Activated CD4-positive, alpha-beta T cell treated with anti-CD3 and anti-CD28 coated beads, Interleukin-2, amount 50 U/mL, for 1 hour (primary cell): ENCODE measurements at regions not wholly inside any gene's neighbourhood (a gene's known extent, or its start where the extent isn't known, plus 50 kb on each side); places are given as distances from the start of the nearest gene placed in this dataset.

ENCODE experiments used
- DNase-seq: peaks from one replicate; pipeline ENCODE4 v3.0.0-alpha.2; 2020

DNA sequence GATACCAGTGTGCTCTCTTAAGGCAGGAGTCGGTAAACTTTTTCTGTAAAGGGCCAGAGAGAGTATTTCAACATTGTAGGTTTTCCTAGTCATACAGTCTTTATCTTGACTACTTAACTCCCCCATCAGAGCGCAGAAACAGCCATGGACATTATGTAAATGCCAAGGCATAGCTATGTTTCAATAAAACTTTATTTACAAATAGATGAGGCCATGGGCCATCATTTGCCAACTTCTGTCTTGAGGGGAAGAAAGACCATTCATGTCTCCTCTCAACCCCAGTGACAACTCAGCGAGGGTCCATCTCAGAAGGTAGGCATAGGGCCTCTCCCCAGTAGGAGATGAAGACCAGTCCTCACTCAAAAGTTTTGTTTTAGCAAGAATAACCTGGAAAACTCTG, 301.3 kb downstream of the FBXW7 start:
- no peak for DNase-seq

- no peak for DNase-seq
These were observed 303.6 kb downstream of the FBXW7 start for GRCh38 chr4:152232271-152232670.

DNA sequence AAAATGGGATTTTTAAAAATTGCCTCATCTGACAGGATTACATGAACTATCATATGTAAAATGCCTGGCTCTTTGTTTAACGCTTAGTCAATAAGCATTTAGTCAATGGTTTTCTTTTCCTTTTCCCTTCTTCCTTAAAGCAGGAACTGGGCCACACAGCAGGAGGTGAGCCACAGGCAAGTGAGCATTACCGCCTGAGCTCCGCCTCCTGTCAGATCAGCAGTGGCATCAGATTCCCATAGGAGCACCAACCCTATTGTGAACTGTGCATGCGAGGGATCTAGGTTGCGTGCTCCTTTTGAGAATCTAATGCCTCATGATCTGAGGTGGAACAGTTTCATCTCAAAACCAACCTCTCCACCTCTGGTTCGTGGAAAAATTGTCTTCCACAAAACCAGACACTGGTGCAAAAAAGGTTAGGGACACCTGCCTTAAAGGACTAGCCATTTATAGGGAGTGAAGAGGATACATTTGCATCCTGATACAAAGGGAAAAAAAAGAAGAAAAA, 306.1 kb downstream of the FBXW7 start:
- DNase-seq, result no peak

DNA sequence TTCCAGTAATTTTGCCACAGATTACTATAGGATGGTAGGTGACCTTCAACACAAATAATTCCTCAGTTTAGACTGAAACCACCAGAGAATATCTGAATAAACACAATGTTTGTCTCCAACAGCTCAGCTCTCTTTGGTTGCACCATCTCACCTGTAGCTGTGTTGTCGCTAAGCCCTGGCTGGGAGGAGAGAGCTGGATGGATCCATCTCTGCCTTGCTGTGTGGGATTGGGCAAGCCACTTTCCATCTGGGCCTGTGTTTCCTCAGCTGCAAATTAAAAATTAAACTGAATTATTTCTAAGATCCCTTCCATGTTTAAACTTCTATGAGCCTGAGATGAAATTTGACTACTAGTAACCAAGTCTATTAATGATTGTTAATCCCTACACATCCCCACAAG, 310.2 kb downstream of the FBXW7 start:
- no peak for DNase-seq

DNA sequence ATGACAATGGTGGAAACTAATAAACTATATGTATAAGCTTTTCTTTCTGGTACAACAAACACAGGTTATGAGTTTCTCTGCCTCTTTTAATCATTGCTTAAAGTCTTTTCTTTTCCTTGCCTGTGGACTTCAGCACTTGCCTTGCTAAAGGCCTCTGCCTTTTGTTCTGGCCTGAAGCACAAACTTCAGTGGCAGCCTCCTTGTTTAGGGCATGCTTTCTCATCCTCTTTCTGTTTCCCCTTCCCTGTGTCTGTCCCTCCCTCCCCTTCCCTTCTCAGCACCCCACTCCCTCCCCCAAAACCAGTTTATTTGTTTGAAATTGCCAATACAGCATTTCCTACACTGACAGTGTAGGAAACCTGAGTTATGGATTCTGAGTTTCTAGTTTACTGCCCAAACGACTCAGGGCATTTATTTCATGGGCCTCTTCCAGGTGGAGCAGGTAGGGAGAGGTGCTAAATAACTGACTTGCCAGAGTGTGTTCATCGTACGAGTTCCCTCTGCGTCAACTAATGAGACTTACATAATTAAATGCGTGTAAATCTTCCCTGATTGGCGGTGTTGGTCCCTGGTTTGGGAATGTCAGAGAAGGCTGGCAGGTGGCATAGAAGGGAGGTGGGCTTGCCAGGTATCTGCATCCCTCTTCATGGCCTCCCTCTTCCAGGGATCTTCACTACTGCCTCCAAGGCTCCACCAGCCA, 311.0 kb downstream of the FBXW7 start:
- DNase-seq, result no peak

GRCh38 chr4:152224223-152224622, 311.7 kb downstream of the FBXW7 start:
- no peak for DNase-seq

- DNase-seq, result no peak
These were observed 312.3 kb downstream of the FBXW7 start for GRCh38 chr4:152223600-152223999.

DNA sequence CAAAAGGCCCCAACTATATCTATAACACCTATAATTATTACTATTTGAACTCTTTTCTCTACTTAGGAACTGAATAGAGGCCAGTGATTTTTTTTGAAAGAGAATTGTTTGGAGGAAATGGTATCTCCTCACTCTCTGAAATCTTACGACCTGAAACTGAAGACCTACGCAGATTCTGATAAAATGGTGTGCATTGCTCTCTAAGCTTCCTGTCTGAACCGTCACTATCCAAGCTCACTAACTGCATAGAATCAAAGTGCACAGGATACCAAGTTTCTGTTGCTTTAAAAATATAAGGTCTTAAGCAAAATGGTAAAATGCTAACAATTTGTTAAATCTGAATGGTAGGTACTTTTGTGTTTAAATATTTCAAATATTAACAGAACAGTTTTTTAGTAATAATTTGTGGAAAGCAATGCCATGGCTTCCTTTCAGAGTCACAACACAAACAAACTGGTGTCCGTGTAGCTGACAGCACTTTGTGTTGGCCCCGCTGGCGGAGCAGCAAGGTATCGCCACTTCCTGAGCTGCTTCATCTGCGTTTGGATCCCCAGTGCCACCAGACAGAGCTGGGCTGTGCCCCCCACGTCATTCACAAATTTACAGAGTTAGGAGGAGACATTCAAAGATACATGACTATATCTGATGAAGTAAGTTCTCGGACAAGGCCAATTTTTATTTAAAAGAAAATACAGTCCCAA, 313.9 kb downstream of the FBXW7 start:
- DNase-seq, result no peak

DNA sequence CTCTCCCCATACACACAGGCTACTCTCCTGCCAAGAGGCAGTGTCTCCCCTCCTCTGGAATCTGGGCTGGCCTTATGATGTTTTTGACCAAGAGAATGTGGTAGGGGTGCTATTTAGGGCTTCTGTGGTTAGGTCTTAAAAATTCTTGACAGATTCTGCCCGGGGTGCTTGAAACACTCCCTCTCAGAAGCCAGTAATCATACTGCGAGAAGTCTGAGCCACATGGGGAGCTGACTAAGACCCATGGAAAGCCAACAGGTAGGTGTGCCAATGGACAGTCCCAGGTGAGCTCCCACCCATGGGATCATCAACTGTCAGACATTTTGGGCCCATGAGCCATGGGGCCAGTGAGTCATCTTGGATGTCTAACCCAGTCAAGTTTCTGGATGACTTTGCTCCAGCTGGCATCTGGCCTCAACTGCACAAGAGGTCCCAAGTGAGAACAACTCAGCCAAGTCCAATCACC, 315.7 kb downstream of the FBXW7 start:
- DNase-seq, result no peak

- no peak for DNase-seq
These were observed 317.3 kb downstream of the FBXW7 start for GRCh38 chr4:152218576-152218975.

GRCh38 chr4:152217896-152218295, 318.0 kb downstream of the FBXW7 start:
- DNase-seq, result no peak

DNA sequence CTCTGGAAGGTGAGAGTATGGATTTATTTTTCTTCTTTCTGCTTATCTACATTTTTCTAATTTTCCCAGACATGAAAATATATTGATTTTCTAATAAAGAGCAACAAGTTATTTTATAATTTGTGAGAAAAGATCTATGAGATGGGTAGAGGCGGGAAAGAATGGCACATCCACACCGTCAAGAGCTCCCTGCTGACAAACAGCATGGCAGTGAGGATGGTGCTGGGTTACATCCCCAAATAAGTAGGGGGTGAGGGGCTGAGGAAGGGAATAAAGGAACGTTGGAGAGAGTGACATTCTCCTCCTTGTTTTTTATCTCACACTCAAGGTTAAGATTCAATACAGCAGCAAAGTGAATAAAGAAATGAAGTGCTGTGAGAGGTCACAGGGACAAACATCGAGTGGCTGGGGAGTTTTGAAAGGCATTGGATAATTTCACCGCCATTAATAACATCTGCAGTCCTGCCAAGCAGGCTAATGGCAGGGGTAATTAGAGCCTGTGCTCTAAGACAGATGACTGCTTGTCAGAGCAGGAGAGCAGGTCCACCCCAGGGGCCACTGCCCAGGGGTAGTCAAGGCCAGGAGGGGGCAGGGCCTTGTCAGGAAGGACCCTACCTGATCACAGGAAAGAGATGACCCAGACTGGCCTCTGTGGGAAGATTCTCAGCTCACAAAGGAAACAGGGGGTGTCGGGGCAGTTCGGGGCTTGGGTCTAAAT, 323.8 kb downstream of the FBXW7 start:
- no peak for DNase-seq

- no peak for DNase-seq
These were observed 326.0 kb downstream of the FBXW7 start for GRCh38 chr4:152209772-152210493.

GRCh38 chr4:152207378-152207720, 328.5 kb downstream of the FBXW7 start:
- DNase-seq, result no peak

GRCh38 chr4:152206646-152207377, 329.1 kb downstream of the FBXW7 start:
- DNase-seq, result no peak

DNA sequence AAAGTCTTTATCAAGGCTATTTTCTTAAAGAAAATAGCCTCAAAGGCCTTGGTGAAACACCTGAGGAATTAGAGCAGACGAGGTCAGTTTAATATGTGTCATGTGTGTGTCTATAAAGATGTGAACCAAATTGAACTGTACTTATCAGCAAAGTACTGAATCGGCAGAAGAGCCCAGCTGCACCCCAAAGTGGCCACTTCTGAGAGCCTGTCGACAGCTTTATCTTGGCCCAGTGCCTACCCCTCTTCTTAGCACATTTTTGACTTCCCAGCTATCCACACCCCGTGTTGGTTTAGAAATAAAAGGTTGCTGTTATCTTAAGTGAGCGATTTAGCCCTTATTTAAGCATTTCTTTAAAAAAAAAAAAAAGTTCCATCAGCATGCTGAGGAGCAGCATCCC, 329.7 kb downstream of the FBXW7 start:
- DNase-seq, result no peak

DNA sequence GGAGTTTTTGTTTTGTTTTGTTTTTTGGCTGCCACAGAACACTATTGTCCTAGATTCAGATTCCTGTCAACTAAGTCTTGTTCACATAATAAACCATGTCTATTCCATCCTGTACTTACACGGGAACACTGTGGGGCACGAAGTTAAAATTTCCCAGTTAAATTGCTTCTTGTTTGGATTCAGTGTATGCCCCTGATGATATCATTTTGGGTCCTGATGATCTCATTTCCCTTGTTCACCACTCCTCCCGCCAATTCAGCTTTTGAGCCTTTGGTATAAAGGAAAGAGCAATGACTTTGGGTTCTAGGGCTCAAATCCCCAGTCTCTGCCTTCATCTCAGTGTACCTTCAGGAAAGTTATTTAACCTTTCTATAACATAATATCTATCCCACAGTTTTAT, 333.5 kb downstream of the FBXW7 start:
- no peak for DNase-seq

- no peak for DNase-seq
These were observed 335.2 kb downstream of the FBXW7 start for GRCh38 chr4:152200511-152201333.

DNA sequence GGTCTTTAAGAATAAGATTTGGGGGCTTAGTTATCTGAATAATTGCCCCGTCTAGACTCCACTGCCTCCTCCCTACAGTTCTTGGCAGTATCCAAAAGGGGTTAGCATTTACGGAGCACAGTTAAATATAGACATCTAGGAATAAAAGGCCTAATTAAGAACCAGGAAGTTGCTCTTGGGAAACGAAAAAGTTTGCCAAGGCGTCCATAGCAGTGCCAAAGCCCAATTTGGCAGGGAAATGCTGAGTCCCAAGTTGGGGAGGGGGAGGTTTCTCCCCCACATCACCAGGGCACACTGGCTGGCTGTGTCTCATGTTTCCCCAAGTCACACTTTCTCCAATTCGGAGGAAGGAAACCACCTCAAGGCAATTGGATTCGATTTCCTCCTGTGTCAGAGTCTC, 338.7 kb downstream of the FBXW7 start:
- no peak for DNase-seq

GRCh38 chr4:152195888-152196287, 340.0 kb downstream of the FBXW7 start:
- no peak for DNase-seq

GRCh38 chr4:152193059-152193458, 342.8 kb downstream of the FBXW7 start:
- DNase-seq, result no peak

GRCh38 chr4:152190907-152191306, 345.0 kb downstream of the FBXW7 start:
- no peak for DNase-seq
